GM10248 (cell line): ENCODE measurements at regions not wholly inside any gene's neighbourhood (a gene's known extent, or its start where the extent isn't known, plus 50 kb on each side); places are given as distances from the start of the nearest gene placed in this dataset.
"Not testable (repeated sequence)": the region's sequence is repeated elsewhere in the genome, so short reads cannot be mapped to it uniquely, and the experiment has no call there.

Source experiments
- CTCF ChIA-PET: fragments of 300-600 bp; sonication (Branson Sonifier 250); formaldehyde crosslinking; extraction: SDS; loops from one replicate; lab custom pipeline; 2021; ENCODE audit warnings: antibody characterized with exemption; lab: Yijun Ruan, JAX
- POLR2A ChIA-PET: fragments of 350-650 bp; sonication (Branson Sonifier 250); formaldehyde crosslinking; extraction: SDS; loops from one replicate; lab custom pipeline; 2020; ENCODE audit warnings: antibody characterized with exemption; lab: Yijun Ruan, JAX
- DNase-seq: peaks from one replicate; pipeline ENCODE4 v3.0.0; 2012; ENCODE audit errors: extremely low spot score
- TF ChIP-seq, protein P1 (sequence below): IDR thresholded peaks from 2 replicates; pipeline ENCODE4 v1.5.1; 2012; ENCODE audit warnings: mild to moderate bottlenecking, low read depth; ENCODE audit errors: extremely low read depth, missing control alignments, control extremely low read depth

GRCh38 chr3:191566469-191566868 is 105.5 kb downstream of the PYDC2 start:
- POLR2A ChIA-PET = no interaction called here
- no peak for DNase-seq
- CTCF ChIA-PET = interaction anchor here (1.3 kb wide), 1 partner anchor 10 kb away, joined by 3 read pairs; no protein-coding TSS in a partner anchor
- TF ChIP-seq, protein P1, sequence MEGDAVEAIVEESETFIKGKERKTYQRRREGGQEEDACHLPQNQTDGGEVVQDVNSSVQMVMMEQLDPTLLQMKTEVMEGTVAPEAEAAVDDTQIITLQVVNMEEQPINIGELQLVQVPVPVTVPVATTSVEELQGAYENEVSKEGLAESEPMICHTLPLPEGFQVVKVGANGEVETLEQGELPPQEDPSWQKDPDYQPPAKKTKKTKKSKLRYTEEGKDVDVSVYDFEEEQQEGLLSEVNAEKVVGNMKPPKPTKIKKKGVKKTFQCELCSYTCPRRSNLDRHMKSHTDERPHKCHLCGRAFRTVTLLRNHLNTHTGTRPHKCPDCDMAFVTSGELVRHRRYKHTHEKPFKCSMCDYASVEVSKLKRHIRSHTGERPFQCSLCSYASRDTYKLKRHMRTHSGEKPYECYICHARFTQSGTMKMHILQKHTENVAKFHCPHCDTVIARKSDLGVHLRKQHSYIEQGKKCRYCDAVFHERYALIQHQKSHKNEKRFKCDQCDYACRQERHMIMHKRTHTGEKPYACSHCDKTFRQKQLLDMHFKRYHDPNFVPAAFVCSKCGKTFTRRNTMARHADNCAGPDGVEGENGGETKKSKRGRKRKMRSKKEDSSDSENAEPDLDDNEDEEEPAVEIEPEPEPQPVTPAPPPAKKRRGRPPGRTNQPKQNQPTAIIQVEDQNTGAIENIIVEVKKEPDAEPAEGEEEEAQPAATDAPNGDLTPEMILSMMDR = no peak

DNA sequence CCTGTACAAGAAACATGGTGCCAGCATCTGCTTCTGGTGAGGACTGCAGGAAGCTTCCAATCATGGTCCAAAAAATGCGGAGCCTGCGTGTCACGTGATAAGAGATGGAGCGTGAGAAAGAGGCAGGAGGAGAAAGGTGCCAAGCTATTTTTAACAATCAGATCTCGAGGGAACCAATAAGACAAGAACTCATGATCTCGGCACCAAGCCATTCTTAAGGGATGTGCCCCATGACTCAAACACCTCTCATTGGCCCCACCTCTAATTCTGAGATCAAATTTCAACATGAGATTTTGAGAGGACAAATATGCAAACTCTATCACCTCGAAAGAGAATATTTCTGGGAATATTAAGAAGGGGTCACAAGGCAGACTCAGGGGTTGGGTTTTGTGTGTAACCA is 107.2 kb downstream of the PYDC2 start:
- ChIA-PET CTCF (interaction anchor here (1.4 kb wide), 1 partner anchor 9 kb away, joined by 3 read pairs; no protein-coding TSS in a partner anchor), POLR2A (no interaction called here)
- TF ChIP-seq, protein P1 = no peak
- DNase-seq = no peak

DNA sequence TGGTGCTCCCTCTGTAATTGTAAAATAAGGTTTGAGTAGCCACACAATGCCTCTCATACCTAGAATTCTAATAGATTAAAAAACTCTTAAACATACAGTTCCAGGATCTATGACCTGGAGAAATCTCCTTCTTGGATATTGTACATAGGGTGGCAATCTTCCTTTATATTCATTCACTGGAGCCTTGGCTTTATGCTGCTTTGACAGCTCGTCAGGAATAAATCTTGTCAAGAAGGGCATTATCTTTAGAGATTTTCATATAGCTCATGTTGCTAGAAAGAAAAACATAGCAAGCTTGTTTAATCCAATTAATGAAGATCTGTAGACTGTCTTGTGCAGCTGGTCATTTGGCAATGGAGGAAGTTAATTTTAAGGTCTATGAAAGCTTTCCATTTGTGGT is 131.1 kb downstream of the PYDC2 start:
- TF ChIP-seq, protein P1 = no peak
- CTCF ChIA-PET = no interaction called here
- no peak for DNase-seq
- POLR2A ChIA-PET = no interaction called here

DNA sequence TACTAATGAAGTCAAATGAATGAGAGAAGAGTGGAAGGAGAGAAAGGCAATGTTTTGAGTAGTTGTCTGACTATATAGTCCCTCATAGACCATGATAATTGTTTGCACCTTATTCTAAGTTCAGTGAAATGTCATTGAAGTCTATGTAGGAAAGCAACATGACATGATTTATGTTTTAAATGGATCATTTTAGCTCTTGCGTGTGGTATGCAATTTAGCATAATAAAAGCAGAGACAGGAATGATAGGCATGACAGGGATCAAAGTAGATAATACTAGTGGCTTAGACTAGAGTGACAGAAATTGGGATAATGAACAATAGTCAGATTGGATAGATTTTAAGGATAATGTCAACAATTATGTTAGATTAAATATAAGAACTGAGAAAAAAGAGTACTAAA is 132.5 kb downstream of the PYDC2 start:
- CTCF ChIA-PET = no interaction called here
- TF ChIP-seq, protein P1 = no peak
- DNase-seq = no peak
- POLR2A ChIA-PET = no interaction called here

DNA sequence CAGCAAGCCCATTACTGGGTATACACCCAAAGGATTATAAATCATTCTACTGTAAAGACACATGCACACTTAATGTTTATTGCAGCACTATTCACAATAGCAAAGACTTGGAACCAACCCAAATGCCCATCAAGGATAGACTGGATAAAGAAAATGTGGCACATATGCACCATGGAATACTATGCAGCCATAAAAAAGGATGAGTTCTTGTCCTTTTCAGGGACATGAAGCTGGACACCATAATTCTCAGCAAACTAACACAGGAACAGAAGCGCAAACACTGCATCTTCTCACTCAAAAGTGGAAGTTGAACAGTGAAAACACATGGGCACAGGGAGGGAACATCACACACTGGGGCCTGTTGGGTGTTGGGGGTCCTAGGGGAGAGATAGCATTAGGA is 154.5 kb downstream of the PYDC2 start:
- DNase-seq, POLR2A ChIA-PET: not testable (repeated sequence)
- CTCF ChIA-PET = interaction anchor here (0.9 to 2.5 kb wide), 3 partner anchors 9 to 27 kb away, joined by 3 to 9 read pairs (median 3); no protein-coding TSS in a partner anchor

- TF ChIP-seq, protein P1 = no peak
- no peak for DNase-seq
- CTCF ChIA-PET = interaction anchor here (1.0 kb wide), 1 partner anchor 8 kb away, joined by 3 read pairs; no protein-coding TSS in a partner anchor
- POLR2A ChIA-PET = no interaction called here
Observed at GRCh38 chr3:191624299-191624698, 163.3 kb downstream of the PYDC2 start.

- POLR2A ChIA-PET = no interaction called here
Observed at GRCh38 chr3:191627064-191627463, 166.1 kb downstream of the PYDC2 start.

More at GRCh38 chr3:191627064-191627463, 166.1 kb downstream of the PYDC2 start:
- CTCF ChIA-PET = interaction anchor here (2.2 kb wide), 1 partner anchor 10 kb away, joined by 9 read pairs; no protein-coding TSS in a partner anchor
- TF ChIP-seq, protein P1 = no peak
- no peak for DNase-seq
